ENCODE measurements at regions not wholly inside any gene's neighbourhood (a gene's known extent, or its start where the extent isn't known, plus 50 kb on each side); places are given as distances from the start of the nearest gene placed in this dataset.

DNA sequence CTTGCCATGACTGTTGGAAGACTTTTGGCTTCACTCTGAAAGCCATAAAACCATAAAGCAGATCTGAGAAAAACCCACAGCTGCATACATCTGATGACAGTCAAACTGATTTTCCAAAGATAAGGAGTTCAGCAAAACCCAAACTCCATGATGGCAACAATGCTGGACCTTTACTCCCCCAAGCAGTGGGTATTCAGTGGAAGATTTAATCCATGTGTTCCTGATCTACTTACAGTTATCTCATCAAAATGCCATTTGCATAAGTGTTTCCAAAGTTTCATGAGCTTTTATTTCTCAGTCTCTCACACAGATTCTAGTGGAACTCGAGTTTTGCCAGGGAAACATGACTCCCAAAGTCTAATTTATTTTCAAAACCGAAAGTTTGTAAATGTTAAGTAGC lies 184.9 kb downstream of the ZC3H11B start:
- TF ChIP-seq SP1 (IDR thresholded peaks at IDR 0.05; ENCODE audit: low read depth) (no peak), EZH2 (IDR thresholded peaks at IDR 0.05) (no peak), POLR2AphosphoS5 (IDR thresholded peaks at IDR 0.05; ENCODE audit: low read depth, low read length) (no peak)
- TF ChIP-seq, protein P1, sequence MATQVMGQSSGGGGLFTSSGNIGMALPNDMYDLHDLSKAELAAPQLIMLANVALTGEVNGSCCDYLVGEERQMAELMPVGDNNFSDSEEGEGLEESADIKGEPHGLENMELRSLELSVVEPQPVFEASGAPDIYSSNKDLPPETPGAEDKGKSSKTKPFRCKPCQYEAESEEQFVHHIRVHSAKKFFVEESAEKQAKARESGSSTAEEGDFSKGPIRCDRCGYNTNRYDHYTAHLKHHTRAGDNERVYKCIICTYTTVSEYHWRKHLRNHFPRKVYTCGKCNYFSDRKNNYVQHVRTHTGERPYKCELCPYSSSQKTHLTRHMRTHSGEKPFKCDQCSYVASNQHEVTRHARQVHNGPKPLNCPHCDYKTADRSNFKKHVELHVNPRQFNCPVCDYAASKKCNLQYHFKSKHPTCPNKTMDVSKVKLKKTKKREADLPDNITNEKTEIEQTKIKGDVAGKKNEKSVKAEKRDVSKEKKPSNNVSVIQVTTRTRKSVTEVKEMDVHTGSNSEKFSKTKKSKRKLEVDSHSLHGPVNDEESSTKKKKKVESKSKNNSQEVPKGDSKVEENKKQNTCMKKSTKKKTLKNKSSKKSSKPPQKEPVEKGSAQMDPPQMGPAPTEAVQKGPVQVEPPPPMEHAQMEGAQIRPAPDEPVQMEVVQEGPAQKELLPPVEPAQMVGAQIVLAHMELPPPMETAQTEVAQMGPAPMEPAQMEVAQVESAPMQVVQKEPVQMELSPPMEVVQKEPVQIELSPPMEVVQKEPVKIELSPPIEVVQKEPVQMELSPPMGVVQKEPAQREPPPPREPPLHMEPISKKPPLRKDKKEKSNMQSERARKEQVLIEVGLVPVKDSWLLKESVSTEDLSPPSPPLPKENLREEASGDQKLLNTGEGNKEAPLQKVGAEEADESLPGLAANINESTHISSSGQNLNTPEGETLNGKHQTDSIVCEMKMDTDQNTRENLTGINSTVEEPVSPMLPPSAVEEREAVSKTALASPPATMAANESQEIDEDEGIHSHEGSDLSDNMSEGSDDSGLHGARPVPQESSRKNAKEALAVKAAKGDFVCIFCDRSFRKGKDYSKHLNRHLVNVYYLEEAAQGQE (IDR thresholded peaks at IDR 0.05; ENCODE audit: low read depth), result no peak
- TF ChIP-seq, protein P2, sequence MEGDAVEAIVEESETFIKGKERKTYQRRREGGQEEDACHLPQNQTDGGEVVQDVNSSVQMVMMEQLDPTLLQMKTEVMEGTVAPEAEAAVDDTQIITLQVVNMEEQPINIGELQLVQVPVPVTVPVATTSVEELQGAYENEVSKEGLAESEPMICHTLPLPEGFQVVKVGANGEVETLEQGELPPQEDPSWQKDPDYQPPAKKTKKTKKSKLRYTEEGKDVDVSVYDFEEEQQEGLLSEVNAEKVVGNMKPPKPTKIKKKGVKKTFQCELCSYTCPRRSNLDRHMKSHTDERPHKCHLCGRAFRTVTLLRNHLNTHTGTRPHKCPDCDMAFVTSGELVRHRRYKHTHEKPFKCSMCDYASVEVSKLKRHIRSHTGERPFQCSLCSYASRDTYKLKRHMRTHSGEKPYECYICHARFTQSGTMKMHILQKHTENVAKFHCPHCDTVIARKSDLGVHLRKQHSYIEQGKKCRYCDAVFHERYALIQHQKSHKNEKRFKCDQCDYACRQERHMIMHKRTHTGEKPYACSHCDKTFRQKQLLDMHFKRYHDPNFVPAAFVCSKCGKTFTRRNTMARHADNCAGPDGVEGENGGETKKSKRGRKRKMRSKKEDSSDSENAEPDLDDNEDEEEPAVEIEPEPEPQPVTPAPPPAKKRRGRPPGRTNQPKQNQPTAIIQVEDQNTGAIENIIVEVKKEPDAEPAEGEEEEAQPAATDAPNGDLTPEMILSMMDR (IDR thresholded peaks at IDR 0.05 in 2 of 3, conservative IDR thresholded peaks at IDR 0.05 in 1 of 3; ENCODE audit: borderline replicate concordance in 1 of 3, insufficient read depth in 1 of 3, low read depth in 2 of 3, low read length in 2 of 3), result no peak

Measured in HCT116 (cell line).